H1 (cell line): ENCODE measurements at regions not wholly inside any gene's neighbourhood (a gene's known extent, or its start where the extent isn't known, plus 50 kb on each side); places are given as distances from the start of the nearest gene placed in this dataset.

Experiments
- CHD2 ChIP-seq: IDR thresholded peaks from 2 replicates; pipeline ENCODE4 v1.6.1; 2012; ENCODE audit warnings: low read length, improper control_type of control experiment
- GABPA ChIP-seq: IDR thresholded peaks from 2 replicates; pipeline ENCODE4 v1.6.1; 2011; ENCODE audit warnings: mild to moderate bottlenecking, low read length, moderate library complexity, borderline replicate concordance; ENCODE audit not compliant: insufficient read depth
- MAFK ChIP-seq: IDR thresholded peaks from 2 replicates; pipeline ENCODE4 v1.6.1; 2012; ENCODE audit warnings: low read depth, mild to moderate bottlenecking, improper control_type of control experiment, low read length
- PHF8 ChIP-seq: fragments of 200-600 bp; sonication (generic); conservative IDR thresholded peaks from 2 replicates; pipeline ENCODE4 v1.7.1; 2012; ENCODE audit warnings: low read depth, mild to moderate bottlenecking, inconsistent platforms, low read length, moderate library complexity
- POLR2A ChIP-seq, 2 experiments: IDR thresholded peaks; 1 replicate in 1 of 2; 2 replicates in 1 of 2; pipeline ENCODE4 v1.6.1; 2011; ENCODE audit warnings: low read depth in 2 of 2, low read length in 2 of 2, mild to moderate bottlenecking in 2 of 2; ENCODE audit errors: control extremely low read depth in 1 of 2
- POLR2AphosphoS5 ChIP-seq: IDR thresholded peaks from 2 replicates; pipeline ENCODE4 v1.6.1; 2011; ENCODE audit warnings: low read depth, low read length
- SIN3A ChIP-seq, 2 experiments: IDR thresholded peaks in 1 of 2; conservative IDR thresholded peaks in 1 of 2; 2 replicates each; pipeline ENCODE4 v1.6.1; 2011 to 2012; ENCODE audit warnings: low read length in 2 of 2, improper control_type of control experiment in 1 of 2, low read depth in 1 of 2, mild to moderate bottlenecking in 1 of 2
- SP1 ChIP-seq: IDR thresholded peaks from 2 replicates; pipeline ENCODE4 v1.6.1; 2011; ENCODE audit warnings: low read depth, low read length
- SP2 ChIP-seq: IDR thresholded peaks from 2 replicates; pipeline ENCODE4 v1.6.1; 2012; ENCODE audit warnings: mild to moderate bottlenecking, low read length, inconsistent platforms
- SRF ChIP-seq: IDR thresholded peaks from 2 replicates; pipeline ENCODE4 v1.6.1; 2011; ENCODE audit warnings: mild to moderate bottlenecking, low read depth, low read length, moderate library complexity
- TAF1 ChIP-seq: IDR thresholded peaks from 2 replicates; pipeline ENCODE4 v1.6.1; 2011; ENCODE audit warnings: mild to moderate bottlenecking, low read depth, low read length
- TF ChIP-seq, protein P1 (sequence below), 3 experiments: IDR thresholded peaks; 1 replicate in 2 of 3; 2 replicates in 1 of 3; pipeline versions ENCODE4 v1.5.1 to v1.6.1; 2011; ENCODE audit warnings: low read length in 3 of 3, mild to moderate bottlenecking in 3 of 3, inconsistent platforms in 2 of 3, low read depth in 1 of 3, moderate library complexity in 1 of 3; ENCODE audit not compliant: insufficient read depth in 1 of 3; ENCODE audit errors: control extremely low read depth in 1 of 3
- TF ChIP-seq, protein P2 (sequence below): IDR thresholded peaks from 2 replicates; pipeline ENCODE4 v1.6.1; 2012; ENCODE audit warnings: inconsistent platforms

DNA sequence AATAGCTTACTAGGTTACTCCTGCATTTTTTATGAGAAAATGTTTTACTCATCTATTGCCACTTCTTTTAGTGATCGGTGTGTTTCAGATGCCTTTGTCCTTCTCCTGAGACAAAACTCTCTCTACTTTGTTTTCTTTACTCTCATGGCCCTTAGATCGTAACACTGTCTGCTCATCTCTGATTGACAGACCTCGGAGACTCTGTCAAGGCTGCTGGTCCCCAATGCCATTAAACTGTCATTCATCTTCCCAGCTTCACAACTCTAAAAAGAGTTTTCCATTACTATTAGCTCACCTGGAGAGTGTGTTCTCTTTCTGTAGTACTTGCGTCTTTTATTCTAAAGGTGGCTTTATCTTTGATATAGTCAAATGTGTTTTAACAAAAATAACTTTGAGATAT is 765.2 kb downstream of the SLITRK1 start:
- TF ChIP-seq, protein P1, sequence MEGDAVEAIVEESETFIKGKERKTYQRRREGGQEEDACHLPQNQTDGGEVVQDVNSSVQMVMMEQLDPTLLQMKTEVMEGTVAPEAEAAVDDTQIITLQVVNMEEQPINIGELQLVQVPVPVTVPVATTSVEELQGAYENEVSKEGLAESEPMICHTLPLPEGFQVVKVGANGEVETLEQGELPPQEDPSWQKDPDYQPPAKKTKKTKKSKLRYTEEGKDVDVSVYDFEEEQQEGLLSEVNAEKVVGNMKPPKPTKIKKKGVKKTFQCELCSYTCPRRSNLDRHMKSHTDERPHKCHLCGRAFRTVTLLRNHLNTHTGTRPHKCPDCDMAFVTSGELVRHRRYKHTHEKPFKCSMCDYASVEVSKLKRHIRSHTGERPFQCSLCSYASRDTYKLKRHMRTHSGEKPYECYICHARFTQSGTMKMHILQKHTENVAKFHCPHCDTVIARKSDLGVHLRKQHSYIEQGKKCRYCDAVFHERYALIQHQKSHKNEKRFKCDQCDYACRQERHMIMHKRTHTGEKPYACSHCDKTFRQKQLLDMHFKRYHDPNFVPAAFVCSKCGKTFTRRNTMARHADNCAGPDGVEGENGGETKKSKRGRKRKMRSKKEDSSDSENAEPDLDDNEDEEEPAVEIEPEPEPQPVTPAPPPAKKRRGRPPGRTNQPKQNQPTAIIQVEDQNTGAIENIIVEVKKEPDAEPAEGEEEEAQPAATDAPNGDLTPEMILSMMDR (IDR thresholded peaks at IDR 0.05; ENCODE audit: control extremely low read depth in 1 of 3, insufficient read depth in 1 of 3, low read depth in 1 of 3, low read length in 3 of 3), result no peak
- TF ChIP-seq CHD2, result no peak
- TF ChIP-seq MAFK, result no peak
- no peak for TF ChIP-seq POLR2A (IDR thresholded peaks at IDR 0.05; ENCODE audit: control extremely low read depth in 1 of 2, low read depth in 2 of 2, low read length in 2 of 2)
- TF ChIP-seq SIN3A (conservative IDR thresholded peaks at IDR 0.05 in 1 of 2, IDR thresholded peaks at IDR 0.05 in 1 of 2; ENCODE audit: low read depth in 1 of 2, low read length in 2 of 2), result no peak
- no peak for TF ChIP-seq SP1
- TF ChIP-seq, protein P2, sequence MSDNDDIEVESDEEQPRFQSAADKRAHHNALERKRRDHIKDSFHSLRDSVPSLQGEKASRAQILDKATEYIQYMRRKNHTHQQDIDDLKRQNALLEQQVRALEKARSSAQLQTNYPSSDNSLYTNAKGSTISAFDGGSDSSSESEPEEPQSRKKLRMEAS, result no peak
- TF ChIP-seq PHF8, result no peak
- no peak for TF ChIP-seq GABPA
- no peak for TF ChIP-seq SP2
- TF ChIP-seq POLR2AphosphoS5, result no peak
- TF ChIP-seq SRF, result no peak
- TF ChIP-seq TAF1, result no peak
